HUES64 (cell line): ENCODE measurements at regions not wholly inside any gene's neighbourhood (a gene's known extent, or its start where the extent isn't known, plus 50 kb on each side); places are given as distances from the start of the nearest gene placed in this dataset.

Experiments used
- H3K27ac ChIP-seq: 2 replicates; pipeline ENCODE4 v1.7.0; 2013; ENCODE audit warnings: low read depth, low read length, inconsistent platforms
- H3K27me3 ChIP-seq: 2 replicates; pipeline ENCODE4 v1.6.1; 2013; ENCODE audit warnings: mild to moderate bottlenecking, low read length; ENCODE audit not compliant: insufficient read depth
- H3K36me3 ChIP-seq: 2 replicates; pipeline ENCODE4 v1.6.1; 2013; ENCODE audit warnings: mild to moderate bottlenecking, low read length; ENCODE audit not compliant: insufficient read depth
- H3K4me1 ChIP-seq: 2 replicates; pipeline ENCODE4 v1.6.1; 2013; ENCODE audit warnings: mild to moderate bottlenecking, low read length, moderate library complexity; ENCODE audit not compliant: insufficient read depth
- H3K4me3 ChIP-seq: 2 replicates; pipeline ENCODE4 v1.5.1; 2013; ENCODE audit warnings: mild to moderate bottlenecking, low read length, moderate library complexity
- H3K9ac ChIP-seq: 2 replicates; pipeline ENCODE4 v1.6.1; 2013; ENCODE audit warnings: mild to moderate bottlenecking, low read depth, low read length
- H3K9me3 ChIP-seq: 2 replicates; pipeline ENCODE4 v1.6.1; 2013; ENCODE audit warnings: low read depth, low read length; ENCODE audit not compliant: insufficient read depth
- WGBS: fragments of 150-250, 120-280 bp; methylation state at CpG from one replicate; pipeline ENCODE4 v1.1.7; 2013; ENCODE audit warnings: missing lambda C conversion rate; 5-methylcytosine and 5-hydroxymethylcytosine counted together

DNA sequence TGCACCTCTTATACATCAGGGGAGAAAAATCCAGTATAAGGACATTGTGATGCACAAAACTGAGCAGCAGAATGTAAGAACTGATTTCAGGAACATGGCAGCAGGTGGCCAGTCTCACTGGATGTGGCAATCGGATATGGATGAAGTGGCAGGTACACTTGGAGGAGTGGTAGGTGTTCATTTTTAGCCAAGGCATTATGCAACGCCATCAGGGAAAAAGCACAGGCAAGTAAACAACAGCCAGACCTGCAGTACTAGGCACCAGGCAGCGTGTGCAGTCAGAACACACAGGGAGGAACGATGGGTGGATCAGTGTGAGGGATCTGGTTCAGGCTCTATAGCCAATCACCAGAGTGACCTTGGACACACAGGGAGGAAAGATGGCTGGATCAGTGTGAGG is 77.4 kb upstream of the GCFC2 start:
- H3K9ac ChIP-seq = no peak overlapping the region
- H3K36me3 ChIP-seq = no peaks in the 10 kb centered on the region
- H3K27me3 ChIP-seq = no peaks in the 10 kb centered on the region
- H3K9me3 ChIP-seq = no peaks in the 10 kb centered on the region
- no peak overlapping the region for H3K27ac ChIP-seq
- H3K4me3 ChIP-seq = no peak overlapping the region
- 91% methylated on average over 4 of the region's 4 CpGs for WGBS
- peaks cover 5% of the 10 kb centered on the region for H3K4me1 ChIP-seq

DNA sequence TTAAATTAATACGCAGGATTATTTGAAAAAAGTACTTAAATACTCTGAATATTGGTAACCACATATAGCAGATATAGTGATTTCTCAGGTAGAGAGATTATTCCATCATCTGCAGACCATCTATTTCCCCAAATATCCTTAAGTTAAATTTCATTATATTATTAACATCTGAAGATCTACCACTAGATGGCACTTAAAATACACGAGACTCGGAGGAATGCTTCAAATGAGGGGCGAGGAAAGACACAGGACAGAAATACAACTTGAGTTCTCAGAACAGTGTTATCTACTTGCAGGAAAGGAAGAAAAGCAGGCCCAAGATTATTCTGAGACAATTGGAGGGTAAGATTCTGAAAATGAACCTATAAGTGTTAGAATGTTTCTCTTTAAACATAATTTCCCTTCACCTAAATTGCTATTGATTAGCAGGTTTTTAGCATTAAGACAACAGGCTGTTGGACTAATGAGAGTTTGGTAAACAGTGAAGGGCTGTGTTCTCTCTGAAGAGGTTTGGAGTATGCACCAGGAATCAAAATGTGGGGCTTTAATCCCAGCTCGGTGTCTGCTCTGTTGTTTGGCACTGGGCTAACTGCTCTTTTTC is 76.9 kb upstream of the GCFC2 start:
- H3K4me3 ChIP-seq = no peak overlapping the region
- H3K27ac ChIP-seq = no peak overlapping the region
- 28% methylated on average over 4 of the region's 5 CpGs for WGBS
- H3K27me3 ChIP-seq = no peaks in the 10 kb centered on the region
- H3K4me1 ChIP-seq = peaks cover 5% of the 10 kb centered on the region
- no peaks in the 10 kb centered on the region for H3K36me3 ChIP-seq
- no peaks in the 10 kb centered on the region for H3K9me3 ChIP-seq
- no peak overlapping the region for H3K9ac ChIP-seq

DNA sequence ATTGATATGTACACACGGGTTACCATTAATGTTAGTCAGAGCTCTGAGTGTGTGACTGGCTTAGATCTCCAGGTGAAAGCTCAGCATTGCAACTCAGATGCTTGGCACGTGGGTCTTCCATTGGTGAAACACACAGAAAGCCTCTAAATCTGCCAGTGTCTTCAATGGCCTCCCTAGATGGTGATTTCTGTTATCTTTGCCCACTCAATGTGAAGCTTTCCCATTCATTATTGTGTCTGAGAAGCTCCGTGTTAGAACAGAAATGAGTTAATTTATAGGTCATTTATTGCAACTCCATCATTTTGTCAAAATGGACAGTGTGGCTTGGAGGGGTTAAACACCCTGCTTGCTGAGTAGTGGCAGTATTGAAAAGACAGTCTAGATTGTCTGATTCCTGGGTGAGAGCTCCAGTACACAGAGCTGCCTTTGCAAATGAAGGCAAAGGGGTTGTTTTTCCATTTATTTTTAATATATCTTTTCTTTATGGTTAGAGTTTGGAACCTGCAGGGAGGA is 64.7 kb upstream of the GCFC2 start:
- Histone ChIP-seq H3K27ac (no peak overlapping the region), H3K9ac (no peak overlapping the region), H3K4me1 (peaks cover 37% of the 10 kb centered on the region), H3K4me3 (no peak overlapping the region), H3K36me3 (no peaks in the 10 kb centered on the region), H3K9me3 (no peaks in the 10 kb centered on the region), H3K27me3 (no peaks in the 10 kb centered on the region)
- WGBS = 93% methylated on average over 3 of the region's 3 CpGs

DNA sequence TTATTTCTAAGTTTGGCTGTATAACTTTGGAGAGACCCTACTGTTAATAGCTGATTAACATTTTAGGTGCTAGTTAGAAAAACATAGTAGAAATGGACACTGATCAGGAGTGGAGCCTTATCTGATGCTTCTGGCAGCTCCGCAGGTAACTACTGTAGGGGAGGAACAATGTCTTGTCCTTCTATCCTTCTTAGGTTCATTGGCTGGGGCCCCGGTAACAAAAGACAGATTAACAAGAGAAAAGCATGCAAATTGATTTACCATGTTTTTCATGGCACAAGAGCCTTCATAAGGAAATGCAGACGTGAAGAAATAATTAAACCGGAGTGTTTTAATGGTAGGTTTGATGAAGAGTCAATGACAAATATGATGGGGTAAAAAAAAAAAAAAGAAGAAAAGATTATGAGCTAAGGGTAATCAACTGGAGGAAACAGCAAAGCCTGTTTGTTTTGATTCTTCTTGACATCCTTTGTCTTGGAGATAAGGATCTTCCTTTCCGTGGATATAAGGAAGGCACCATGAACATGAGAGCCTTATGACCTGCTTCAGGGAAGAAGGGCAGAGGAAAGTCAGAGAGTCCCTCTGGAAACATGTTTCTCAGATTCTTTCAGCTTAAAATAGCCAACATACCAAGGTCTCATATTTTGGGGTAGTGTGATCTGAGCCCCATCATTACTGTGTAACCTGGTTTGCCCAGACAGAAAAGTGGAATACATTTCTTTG is 62.4 kb upstream of the GCFC2 start:
- no peaks in the 10 kb centered on the region for H3K9me3 ChIP-seq
- H3K9ac ChIP-seq = no peak overlapping the region
- WGBS = 11% methylated on average over 5 of the region's 5 CpGs
- no peaks in the 10 kb centered on the region for H3K36me3 ChIP-seq
- H3K27ac ChIP-seq = peak overlapping the region; percentile 38; the same call in 1 of the 2 replicates
- H3K4me3 ChIP-seq = peak overlapping the region; percentile 19; the same call in 1 of the 2 replicates
- H3K27me3 ChIP-seq = no peaks in the 10 kb centered on the region
- peaks cover 37% of the 10 kb centered on the region for H3K4me1 ChIP-seq

DNA sequence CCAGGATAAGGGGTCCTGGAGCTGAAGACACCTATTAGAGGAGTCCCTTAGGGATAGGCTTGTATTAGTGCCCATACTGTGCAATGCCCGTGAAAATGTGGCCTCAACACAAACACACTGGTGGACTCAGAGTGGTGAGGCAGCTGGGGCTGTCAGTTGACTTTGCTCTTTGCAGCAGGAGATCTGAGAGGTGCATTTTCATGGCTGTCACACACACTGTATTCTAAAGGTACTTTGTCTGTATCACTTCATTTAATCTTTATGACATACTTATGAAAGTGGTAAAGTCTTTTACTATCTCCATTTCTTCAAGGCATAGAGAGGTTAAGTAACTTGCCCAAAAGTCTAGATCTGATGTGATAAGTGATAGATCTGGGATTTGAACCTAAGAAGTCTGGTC is 55.1 kb upstream of the GCFC2 start:
- no peak overlapping the region for H3K9ac ChIP-seq
- H3K27ac ChIP-seq = no peak overlapping the region
- no peaks in the 10 kb centered on the region for H3K9me3 ChIP-seq
- WGBS = 88% methylated on average over 1 of the region's 1 CpG
- no peak overlapping the region for H3K4me3 ChIP-seq
- no peaks in the 10 kb centered on the region for H3K36me3 ChIP-seq
- H3K4me1 ChIP-seq = no peaks in the 10 kb centered on the region
- no peaks in the 10 kb centered on the region for H3K27me3 ChIP-seq

DNA sequence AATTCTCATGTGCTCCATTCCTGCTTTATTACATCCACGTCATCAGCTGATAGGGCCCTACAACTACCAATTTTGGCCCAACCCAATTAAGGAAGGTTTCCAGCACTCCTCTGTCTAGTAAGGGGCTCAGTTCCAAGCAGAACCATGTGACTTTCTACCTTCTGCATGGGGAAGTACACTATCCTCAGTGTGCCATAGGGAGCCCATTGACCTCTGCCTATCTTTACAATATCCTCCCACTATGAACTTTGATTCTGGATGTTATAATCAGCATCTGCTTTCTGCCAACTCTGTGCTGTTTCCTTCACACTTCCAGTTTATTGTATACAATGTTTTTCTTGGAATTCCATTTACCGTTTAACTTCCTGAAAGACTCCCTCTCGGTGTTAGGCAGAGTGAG is 53.9 kb upstream of the GCFC2 start:
- no peaks in the 10 kb centered on the region for H3K27me3 ChIP-seq
- H3K9me3 ChIP-seq = no peaks in the 10 kb centered on the region
- WGBS = 92% methylated on average over 3 of the region's 3 CpGs

More for the DNA sequence above, 53.9 kb upstream of the GCFC2 start:
- Histone ChIP-seq H3K27ac (no peak overlapping the region), H3K36me3 (no peaks in the 10 kb centered on the region), H3K4me3 (no peak overlapping the region), H3K4me1 (no peaks in the 10 kb centered on the region), H3K9ac (no peak overlapping the region)
